Epithelial cell of proximal tubule (primary cell): ENCODE measurements at regions not wholly inside any gene's neighbourhood (a gene's known extent, or its start where the extent isn't known, plus 50 kb on each side); places are given as distances from the start of the nearest gene placed in this dataset.

ENCODE experiments used
- DNase-seq: peaks from one replicate; pipeline ENCODE4 v3.0.0-alpha.2; 2011; ENCODE audit warnings: low read depth
- H3K4me3 ChIP-seq: 2 replicates; pipeline ENCODE4 v1.5.1; 2011; ENCODE audit warnings: low read depth, mild to moderate bottlenecking, low read length
- CTCF ChIP-seq: conservative IDR thresholded peaks from 2 replicates; pipeline ENCODE4 v1.5.1; 2012; ENCODE audit warnings: low read depth, mild to moderate bottlenecking, low read length

DNA sequence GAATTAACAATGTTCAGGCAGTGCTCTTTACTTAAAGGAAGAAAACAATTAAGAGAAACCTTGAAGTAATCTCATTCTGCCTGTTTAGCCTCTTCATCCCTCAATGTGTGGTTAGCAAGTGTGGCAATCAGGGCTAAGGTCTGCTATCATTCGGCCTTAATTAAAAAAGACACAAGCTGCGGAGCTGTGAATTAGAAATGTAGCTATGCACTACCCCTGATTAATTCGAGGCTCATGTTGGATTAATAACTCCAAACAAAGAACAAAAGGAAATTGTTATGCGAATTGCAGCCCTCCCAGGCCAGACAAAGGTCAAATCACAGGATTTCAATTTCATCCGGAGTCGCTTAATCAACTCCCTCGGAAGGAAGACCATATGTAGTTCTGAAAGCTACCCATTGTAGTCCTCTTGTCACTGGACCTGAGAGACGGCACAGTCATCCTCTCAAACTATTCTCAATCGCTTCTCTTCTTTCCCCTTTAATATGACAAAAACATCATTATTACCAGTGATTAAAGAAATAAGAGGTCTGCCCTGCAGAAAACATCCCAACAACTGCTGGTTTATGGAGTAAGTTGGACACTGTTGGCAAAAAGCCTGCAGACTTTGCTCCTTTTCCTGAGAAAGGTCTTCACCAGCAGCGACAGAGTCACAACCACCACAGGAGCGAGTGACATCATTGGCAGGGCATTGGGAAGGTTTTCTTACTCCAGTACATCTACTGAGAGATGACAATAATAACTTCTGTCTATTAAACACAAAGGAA is 71.1 kb upstream of the SOX5 start:
- H3K4me3 ChIP-seq, result no peak overlapping the region
- no peak for TF ChIP-seq CTCF
- no peak for DNase-seq

GRCh38 chr12:24015833-24016160 is 66.3 kb upstream of the SOX5 start:
- H3K4me3 ChIP-seq, result no peak overlapping the region
- no peak for DNase-seq
- no peak for TF ChIP-seq CTCF

GRCh38 chr12:24014915-24015832 is 65.7 kb upstream of the SOX5 start:
- no peak overlapping the region for H3K4me3 ChIP-seq
- TF ChIP-seq CTCF, result no peak
- DNase-seq, result no peak

GRCh38 chr12:24014240-24014639 is 64.8 kb upstream of the SOX5 start:
- no peak overlapping the region for H3K4me3 ChIP-seq
- no peak for DNase-seq
- TF ChIP-seq CTCF, result no peak

DNA sequence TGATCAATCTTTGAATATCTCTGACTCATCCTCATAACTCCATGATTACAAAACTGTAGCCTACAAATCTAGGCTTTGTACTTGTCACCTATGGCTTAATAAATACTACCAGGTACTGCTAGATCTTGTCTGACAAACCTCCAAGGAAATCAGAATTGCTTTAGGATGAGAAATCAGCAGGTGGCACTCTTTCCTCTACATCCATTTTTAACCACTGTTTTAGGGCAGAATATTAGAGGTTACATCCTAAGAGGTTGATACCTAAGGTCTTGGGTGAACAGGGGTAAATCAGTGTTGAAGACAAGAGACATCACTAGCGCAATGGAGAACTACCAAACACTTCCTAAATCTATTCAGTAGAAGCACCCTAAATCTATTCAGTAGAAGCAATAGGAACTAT is 63.1 kb upstream of the SOX5 start:
- DNase-seq, result no peak
- H3K4me3 ChIP-seq, result no peak overlapping the region
- peak; percentile 66 for TF ChIP-seq CTCF

DNA sequence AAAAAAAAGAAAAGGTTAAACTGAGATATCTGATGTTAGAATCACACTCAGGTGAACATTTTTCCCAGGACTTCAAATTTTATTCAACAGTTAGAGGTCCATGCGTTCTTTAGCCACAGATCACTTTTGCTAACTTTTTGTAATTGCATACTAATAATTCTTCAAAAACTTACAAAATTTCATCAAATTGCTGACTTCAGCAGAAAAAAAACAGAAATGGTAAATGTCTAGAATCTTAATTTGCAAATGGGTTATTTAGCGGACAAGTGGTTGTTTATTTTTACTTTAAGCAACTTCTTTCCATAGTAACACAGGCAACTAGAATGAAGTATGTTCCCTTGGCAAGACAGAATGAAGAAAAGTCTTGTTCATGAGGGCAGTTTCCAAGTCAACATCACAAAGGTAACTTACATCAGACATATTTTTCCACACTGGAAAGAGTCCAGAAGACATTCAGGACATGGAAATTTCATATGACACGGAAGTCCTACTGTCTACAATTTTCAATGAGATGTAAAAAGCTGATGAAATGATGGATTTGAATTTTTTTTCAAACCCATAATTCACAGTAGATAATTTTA is 62.5 kb upstream of the SOX5 start:
- H3K4me3 ChIP-seq, result no peak overlapping the region
- no peak for TF ChIP-seq CTCF
- no peak for DNase-seq
